Parathyroid adenoma (tissue), 2 donors: ENCODE measurements at regions not wholly inside any gene's neighbourhood (a gene's known extent, or its start where the extent isn't known, plus 50 kb on each side); places are given as distances from the start of the nearest gene placed in this dataset.

Experiments used
- H2AFZ ChIP-seq: fragments of 300-600 bp; sonication (generic); one replicate; pipeline ENCODE4 v1.7.0; 2017; ENCODE audit warnings: antibody characterized with exemption, mild to moderate bottlenecking
- H3K27ac ChIP-seq: fragments of 300-600 bp; sonication (generic); one replicate; pipeline ENCODE4 v1.7.0; 2017
- H3K27me3 ChIP-seq: fragments of 300-600 bp; sonication (generic); one replicate; pipeline ENCODE4 v1.7.0; 2017; ENCODE audit warnings: low read length; ENCODE audit not compliant: control insufficient read depth, insufficient read depth
- H3K36me3 ChIP-seq: fragments of 300-600 bp; sonication (generic); one replicate; pipeline ENCODE4 v1.7.0; 2017; ENCODE audit warnings: low read length; ENCODE audit not compliant: control insufficient read depth, insufficient read depth
- H3K4me1 ChIP-seq: fragments of 300-600 bp; sonication (generic); one replicate; pipeline ENCODE4 v1.7.0; 2017; ENCODE audit warnings: control low read depth
- H3K4me2 ChIP-seq: fragments of 300-600 bp; sonication (generic); one replicate; pipeline ENCODE4 v1.7.0; 2017; ENCODE audit warnings: low read length
- H3K4me3 ChIP-seq: fragments of 300-600 bp; sonication (generic); one replicate; pipeline ENCODE4 v1.7.0; 2017; ENCODE audit warnings: low read depth, low read length
- H3K79me2 ChIP-seq: fragments of 300-600 bp; sonication (generic); one replicate; pipeline ENCODE4 v1.7.0; 2017; ENCODE audit warnings: control low read depth
- H3K9ac ChIP-seq: fragments of 300-600 bp; sonication (generic); one replicate; pipeline ENCODE4 v1.7.0; 2017; ENCODE audit warnings: mild to moderate bottlenecking
- H3K9me3 ChIP-seq: fragments of 300-600 bp; sonication (generic); one replicate; pipeline ENCODE4 v1.7.0; 2017; ENCODE audit warnings: low read length; ENCODE audit not compliant: control insufficient read depth
- TF ChIP-seq, protein P1 (sequence below): fragments of 300-600 bp; sonication (generic); IDR thresholded peaks from one replicate; pipeline ENCODE4 v1.7.0; 2017; ENCODE audit warnings: antibody characterized with exemption, mild to moderate bottlenecking
- donor health status: primary hyperparathyroidism.

DNA sequence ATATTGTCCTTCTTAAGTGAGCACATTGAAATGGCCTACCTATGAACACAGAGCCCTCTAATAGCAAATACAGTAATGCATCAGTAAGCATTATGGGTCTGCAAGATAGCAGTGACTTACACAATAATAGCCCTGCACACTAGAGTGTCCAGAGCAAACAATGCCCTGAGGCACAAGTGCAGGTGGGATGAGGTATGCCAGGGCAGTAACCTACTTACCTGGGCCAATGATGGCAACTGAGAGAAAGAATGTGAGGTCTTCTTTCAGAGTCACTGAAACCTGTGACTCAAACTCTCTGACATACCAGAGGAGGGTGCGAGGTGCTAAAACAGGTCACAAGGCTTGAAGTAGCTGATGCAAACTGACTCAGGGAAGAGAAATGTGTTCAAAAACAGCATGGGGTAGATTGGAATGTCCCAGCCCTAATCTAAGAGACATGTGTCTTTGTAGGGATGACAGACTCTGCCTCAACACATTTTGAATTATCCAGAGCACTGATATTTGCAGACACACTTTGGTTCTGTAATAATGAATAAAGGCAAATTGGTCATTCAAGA is 168.5 kb upstream of the RUNX1 start:
- Histone ChIP-seq H3K4me3 (no peak overlapping the region), H3K27ac (no peak overlapping the region), H3K4me1 (no peaks in the 10 kb centered on the region), H3K79me2 (no peaks in the 10 kb centered on the region), H3K9ac (no peak overlapping the region), H3K36me3 (no peaks in the 10 kb centered on the region), H2AFZ (no peak overlapping the region), H3K4me2 (no peak overlapping the region), H3K9me3 (no peaks in the 10 kb centered on the region), H3K27me3 (no peaks in the 10 kb centered on the region)
- TF ChIP-seq, protein P1, sequence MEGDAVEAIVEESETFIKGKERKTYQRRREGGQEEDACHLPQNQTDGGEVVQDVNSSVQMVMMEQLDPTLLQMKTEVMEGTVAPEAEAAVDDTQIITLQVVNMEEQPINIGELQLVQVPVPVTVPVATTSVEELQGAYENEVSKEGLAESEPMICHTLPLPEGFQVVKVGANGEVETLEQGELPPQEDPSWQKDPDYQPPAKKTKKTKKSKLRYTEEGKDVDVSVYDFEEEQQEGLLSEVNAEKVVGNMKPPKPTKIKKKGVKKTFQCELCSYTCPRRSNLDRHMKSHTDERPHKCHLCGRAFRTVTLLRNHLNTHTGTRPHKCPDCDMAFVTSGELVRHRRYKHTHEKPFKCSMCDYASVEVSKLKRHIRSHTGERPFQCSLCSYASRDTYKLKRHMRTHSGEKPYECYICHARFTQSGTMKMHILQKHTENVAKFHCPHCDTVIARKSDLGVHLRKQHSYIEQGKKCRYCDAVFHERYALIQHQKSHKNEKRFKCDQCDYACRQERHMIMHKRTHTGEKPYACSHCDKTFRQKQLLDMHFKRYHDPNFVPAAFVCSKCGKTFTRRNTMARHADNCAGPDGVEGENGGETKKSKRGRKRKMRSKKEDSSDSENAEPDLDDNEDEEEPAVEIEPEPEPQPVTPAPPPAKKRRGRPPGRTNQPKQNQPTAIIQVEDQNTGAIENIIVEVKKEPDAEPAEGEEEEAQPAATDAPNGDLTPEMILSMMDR, result no peak

DNA sequence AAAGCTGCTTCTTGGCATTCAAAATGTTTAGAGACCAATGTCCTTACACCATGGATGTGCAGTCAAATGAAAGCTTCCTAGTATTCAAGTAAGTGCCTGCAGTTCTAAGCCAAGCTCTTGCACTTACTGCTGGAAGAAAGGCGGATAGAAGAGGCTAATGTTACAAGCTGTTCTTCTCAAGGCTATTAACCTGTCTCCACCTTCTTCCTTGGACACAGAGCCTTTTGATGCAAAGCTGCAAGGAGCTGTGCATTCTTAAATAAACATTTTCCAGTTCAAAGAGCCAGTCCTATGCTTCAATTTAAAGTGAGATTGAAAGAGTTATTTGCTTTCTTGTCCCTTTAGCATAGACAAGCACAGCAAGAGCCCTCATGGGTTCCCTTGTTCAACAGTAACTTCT is 167.9 kb upstream of the RUNX1 start:
- H2AFZ ChIP-seq, result no peak overlapping the region
- H3K79me2 ChIP-seq, result no peaks in the 10 kb centered on the region
- TF ChIP-seq, protein P1, result no peak
- no peak overlapping the region for H3K27ac ChIP-seq
- no peaks in the 10 kb centered on the region for H3K36me3 ChIP-seq
- no peaks in the 10 kb centered on the region for H3K4me1 ChIP-seq
- no peak overlapping the region for H3K4me2 ChIP-seq
- H3K9ac ChIP-seq, result no peak overlapping the region
- H3K27me3 ChIP-seq, result no peaks in the 10 kb centered on the region
- H3K4me3 ChIP-seq, result no peak overlapping the region
- no peaks in the 10 kb centered on the region for H3K9me3 ChIP-seq

DNA sequence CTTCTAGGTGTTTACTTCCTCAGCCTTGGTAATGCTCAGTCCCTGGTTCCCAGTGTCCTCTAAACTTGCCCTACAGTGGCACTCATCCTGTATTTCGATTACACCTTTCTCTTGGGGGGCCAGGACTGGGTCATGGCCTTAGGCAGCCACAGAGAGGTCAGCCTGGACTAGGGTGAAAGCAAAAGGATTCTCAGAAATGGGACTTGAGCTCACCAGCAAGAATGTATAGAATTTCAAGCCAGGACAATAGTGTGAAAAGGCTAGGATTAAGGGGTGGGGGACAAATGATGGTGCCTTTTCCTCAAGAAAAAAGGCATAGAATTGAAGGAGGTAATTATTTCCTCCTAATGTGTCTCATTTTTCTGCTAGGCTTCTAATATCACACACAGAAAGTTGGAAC is 166.8 kb upstream of the RUNX1 start:
- Histone ChIP-seq H2AFZ (no peak overlapping the region), H3K9me3 (no peaks in the 10 kb centered on the region), H3K4me2 (no peak overlapping the region), H3K27ac (no peak overlapping the region), H3K36me3 (no peaks in the 10 kb centered on the region), H3K27me3 (no peaks in the 10 kb centered on the region), H3K4me1 (no peaks in the 10 kb centered on the region), H3K79me2 (no peaks in the 10 kb centered on the region), H3K9ac (no peak overlapping the region), H3K4me3 (no peak overlapping the region)
- TF ChIP-seq, protein P1, result no peak

DNA sequence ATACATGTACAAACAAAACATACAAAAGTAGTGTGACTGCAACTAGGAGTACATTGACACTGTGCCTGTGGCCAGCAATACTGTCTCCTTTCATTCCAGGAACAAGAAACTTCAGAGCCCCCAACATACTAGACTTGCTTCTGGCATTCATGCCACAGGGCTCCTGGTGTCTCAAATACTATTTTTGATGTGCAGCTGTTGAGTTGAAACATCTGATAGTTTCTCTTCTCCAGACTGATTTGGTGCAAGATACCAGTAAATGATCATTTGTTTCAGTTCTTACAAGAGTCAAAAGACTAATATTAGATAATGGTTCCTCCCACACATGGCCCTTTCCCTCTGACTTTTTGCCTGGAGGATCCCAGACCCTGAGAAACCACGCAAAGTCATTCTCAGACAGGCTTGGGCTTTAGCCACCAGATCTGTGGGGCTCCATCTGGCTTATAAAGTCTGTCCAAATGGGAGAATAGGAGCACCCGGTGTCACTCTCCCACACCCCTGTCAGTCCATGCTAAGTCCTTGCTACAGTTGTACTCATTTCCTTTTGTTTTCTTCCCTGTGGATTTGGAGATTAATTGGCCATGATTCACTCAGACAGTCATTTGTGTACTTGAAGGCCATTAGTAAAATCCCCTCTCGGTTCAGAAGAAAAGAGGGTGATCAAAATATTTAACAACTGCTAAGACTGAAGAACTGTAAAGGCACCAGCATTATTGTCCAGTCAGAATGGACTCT is 163.5 kb upstream of the RUNX1 start:
- Histone ChIP-seq H3K4me1 (no peaks in the 10 kb centered on the region), H3K27me3 (no peaks in the 10 kb centered on the region), H3K4me2 (no peak overlapping the region), H3K9me3 (no peaks in the 10 kb centered on the region), H3K79me2 (no peaks in the 10 kb centered on the region), H3K9ac (no peak overlapping the region), H3K27ac (no peak overlapping the region), H2AFZ (no peak overlapping the region), H3K36me3 (no peaks in the 10 kb centered on the region), H3K4me3 (no peak overlapping the region)
- TF ChIP-seq, protein P1, result no peak

DNA sequence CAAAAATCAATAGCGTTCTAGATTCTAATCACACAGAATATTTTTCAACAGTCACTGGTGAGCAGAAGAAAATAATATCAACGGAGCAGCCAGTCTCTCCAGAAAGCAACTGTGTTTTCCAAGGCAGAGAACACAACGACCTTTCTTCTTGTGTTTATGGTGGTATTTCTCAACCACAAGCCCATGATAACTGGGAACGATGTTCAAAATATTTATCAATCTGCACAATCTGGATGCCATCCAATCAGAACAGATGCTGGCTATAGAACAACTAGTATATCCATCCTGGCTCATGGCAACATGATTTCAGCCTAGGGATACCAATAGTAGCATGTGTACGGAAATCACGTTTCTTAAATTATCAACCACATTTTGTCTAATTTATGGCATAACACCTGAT is 162.7 kb upstream of the RUNX1 start:
- Histone ChIP-seq H3K36me3 (no peaks in the 10 kb centered on the region), H3K9ac (no peak overlapping the region), H3K27me3 (no peaks in the 10 kb centered on the region), H3K4me2 (no peak overlapping the region), H3K79me2 (no peaks in the 10 kb centered on the region), H3K4me1 (no peaks in the 10 kb centered on the region), H3K4me3 (no peak overlapping the region), H3K27ac (no peak overlapping the region), H2AFZ (no peak overlapping the region), H3K9me3 (no peaks in the 10 kb centered on the region)
- TF ChIP-seq, protein P1, result no peak
